Rectal smooth muscle tissue (tissue), 1 donor: ENCODE measurements at regions not wholly inside any gene's neighbourhood (a gene's known extent, or its start where the extent isn't known, plus 50 kb on each side); places are given as distances from the start of the nearest gene placed in this dataset.
"Not testable (repeated sequence)": the region's sequence is repeated elsewhere in the genome, so short reads cannot be mapped to it uniquely, and the experiment has no call there.

Source experiments
- H3K27ac ChIP-seq: one replicate; pipeline ENCODE4 v1.7.0; 2013; ENCODE audit warnings: low read depth, low read length, inconsistent platforms
- H3K27me3 ChIP-seq: one replicate; pipeline ENCODE4 v1.7.0; 2013; ENCODE audit warnings: low read length; ENCODE audit not compliant: control insufficient read depth, insufficient read depth
- H3K36me3 ChIP-seq: one replicate; pipeline ENCODE4 v1.7.0; 2013; ENCODE audit warnings: low read length; ENCODE audit not compliant: control insufficient read depth, insufficient read depth
- H3K4me1 ChIP-seq: one replicate; pipeline ENCODE4 v1.7.0; 2013; ENCODE audit warnings: low read length; ENCODE audit not compliant: control insufficient read depth, insufficient read depth
- H3K4me3 ChIP-seq: one replicate; pipeline ENCODE4 v1.7.0; 2013; ENCODE audit warnings: low read length
- H3K9ac ChIP-seq: one replicate; pipeline ENCODE4 v1.7.0; 2013; ENCODE audit warnings: low read length

DNA sequence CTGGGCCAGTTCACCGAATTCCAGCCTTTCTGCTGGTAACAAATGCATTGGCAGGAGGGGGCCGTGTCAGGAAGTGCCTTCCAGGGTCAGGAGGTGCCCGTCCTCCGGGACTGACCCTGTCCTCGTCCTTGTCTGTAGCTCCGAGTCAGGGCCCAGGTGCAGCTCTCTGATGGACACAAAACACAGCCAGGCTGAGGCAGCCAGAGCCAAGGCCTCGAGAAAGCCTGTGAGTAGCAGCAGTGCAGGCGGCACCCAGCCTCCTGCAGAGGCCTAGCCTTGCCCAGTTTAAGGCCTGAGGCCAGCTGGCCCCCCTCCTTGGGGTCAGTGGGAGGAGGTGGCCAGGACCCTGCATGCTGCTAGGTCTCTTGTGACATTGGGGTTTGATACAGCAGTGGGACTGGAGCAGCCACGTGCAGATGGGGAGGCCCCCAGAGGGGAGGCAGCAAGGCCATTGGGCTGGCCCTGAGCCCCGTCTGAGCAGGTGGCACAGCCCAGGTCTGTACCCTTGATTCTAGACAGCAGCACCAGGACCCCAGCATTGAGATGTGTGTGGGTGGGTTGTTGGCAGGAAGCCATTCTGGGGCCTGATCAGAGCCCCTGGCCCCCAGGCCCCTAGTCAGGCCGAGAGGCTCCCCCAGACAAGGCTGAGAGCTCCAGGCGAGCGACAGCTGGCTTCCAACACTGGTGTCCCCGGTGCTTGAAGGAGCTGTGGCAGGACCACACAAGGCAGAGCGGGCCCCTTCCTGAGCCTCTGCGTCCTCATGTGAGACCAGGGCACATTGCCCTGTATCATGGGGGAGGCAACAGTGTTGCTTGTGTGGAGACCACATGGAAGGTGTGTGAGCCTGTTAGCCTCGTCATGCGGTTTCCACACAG is 196.9 kb downstream of the LIPI start:
- H3K9ac ChIP-seq, H3K36me3 ChIP-seq, H3K4me1 ChIP-seq, H3K27me3 ChIP-seq, H3K27ac ChIP-seq, H3K4me3 ChIP-seq: not testable (repeated sequence)

DNA sequence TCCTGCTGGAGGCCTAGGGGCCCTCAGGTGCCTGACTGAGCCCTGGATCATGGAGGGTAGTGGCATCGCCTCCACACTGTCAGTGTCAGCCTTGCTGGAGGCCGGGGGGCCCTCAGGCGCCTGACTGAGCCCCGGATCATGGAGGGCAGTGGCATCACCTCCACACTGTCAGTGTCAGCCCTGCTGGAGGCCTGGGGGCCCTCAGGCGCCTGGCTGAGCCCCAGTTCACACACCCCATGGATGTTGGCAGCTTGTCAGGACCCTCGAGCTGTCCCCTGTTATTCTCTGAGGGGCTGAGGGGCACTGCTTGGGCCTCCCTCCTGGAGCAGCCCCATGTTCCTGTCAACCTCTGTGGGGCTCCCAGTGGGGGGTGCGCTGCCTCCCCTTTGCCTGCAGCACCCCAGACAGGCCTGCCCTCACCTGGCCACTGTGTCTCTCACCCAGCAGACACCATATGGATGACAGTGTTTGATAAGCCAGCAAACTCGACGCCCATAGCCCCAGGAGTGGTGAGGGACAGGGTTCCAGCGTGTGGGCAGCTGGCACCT is 197.6 kb downstream of the LIPI start:
- Histone ChIP-seq H3K9ac (no peak overlapping the region), H3K27me3 (no peaks in the 10 kb centered on the region), H3K27ac (no peak overlapping the region), H3K4me1 (no peaks in the 10 kb centered on the region), H3K36me3 (no peaks in the 10 kb centered on the region), H3K4me3 (no peak overlapping the region)

DNA sequence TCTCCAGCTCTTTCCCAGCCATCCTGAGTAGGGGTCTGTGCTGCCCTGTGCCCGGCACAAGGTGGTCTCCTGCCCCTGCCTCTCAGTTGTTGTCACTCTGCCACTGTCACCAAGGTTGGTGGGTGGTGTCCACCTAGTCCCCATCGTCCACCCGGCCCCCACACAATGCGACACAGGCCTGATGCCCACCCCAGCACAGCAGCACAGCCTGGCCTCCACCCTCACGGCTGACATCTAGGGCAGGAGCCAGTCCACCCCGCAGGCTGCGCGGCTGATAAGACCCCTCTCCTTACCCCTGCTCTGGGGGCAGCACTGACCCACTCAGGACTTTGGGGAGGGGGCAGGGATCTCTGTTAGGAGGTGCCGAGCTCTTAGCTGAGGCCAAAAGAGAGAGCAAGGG is 198.3 kb downstream of the LIPI start:
- Histone ChIP-seq H3K4me1 (no peaks in the 10 kb centered on the region), H3K4me3 (no peak overlapping the region), H3K27me3 (no peaks in the 10 kb centered on the region), H3K27ac (no peak overlapping the region), H3K36me3 (no peaks in the 10 kb centered on the region), H3K9ac (no peak overlapping the region)

DNA sequence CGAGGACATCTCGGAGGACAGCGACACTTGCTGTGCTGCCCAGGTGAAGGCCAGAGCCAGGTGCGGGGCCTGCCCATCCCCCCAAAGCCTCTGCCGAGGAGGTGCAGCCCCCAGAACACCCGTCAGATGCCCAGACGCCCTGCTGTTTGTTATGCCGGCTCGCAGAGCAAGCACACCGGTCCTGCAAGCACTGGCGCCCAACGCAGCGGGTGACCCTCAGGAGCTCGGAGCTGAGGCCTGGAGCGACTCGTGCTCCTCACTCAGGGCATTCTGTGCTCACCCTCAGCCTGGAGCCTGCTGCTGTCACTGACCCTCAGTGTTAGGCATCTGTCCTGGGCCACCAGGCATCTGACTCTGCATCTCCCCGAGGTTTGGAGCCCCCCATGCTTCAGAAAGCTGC is 199.0 kb downstream of the LIPI start:
- H3K27me3 ChIP-seq, H3K36me3 ChIP-seq, H3K27ac ChIP-seq, H3K9ac ChIP-seq, H3K4me3 ChIP-seq, H3K4me1 ChIP-seq: not testable (repeated sequence)

DNA sequence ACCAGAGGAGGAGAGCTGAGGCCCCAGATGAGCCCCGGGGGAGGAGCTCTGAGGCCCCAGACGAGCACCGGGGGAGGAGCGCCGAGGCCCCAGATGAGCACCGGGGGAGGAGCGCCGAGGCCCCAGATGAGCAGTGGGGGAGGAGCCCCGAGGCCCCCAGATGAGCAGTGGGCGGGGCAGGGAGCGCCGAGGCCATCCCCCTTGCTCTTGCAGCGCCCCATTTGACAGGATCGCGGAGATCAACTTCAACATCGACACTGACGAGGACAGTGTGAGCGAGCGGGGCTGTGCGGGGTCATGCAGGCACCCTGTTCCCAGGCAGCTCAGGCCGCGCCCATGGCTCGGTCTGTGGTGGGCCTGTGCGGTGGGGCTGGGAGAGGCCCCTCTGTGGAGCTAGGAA is 199.6 kb downstream of the LIPI start:
- not testable (repeated sequence) for H3K36me3 ChIP-seq, H3K27me3 ChIP-seq, H3K4me3 ChIP-seq, H3K9ac ChIP-seq, H3K27ac ChIP-seq, H3K4me1 ChIP-seq

DNA sequence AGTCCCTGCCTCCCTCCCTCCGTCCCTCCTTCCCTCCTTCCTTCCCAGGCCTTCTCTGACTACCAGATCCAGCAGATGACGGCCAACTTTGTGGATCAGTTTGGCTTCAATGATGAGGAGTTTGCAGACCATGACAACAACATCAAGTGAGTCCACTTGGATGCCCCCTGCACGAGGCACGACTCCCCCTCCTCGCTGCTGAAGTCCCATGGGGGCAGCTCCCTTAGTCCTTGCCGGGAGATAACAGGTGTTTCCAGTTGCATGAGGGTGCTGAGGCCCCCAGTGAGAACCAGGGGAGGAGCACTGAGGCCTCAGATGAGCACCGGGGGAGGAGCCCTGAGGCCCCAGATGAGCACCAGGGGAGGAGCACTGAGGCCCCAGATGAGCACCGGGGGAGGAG is 200.0 kb downstream of the LIPI start:
- Histone ChIP-seq H3K36me3 (no peaks in the 10 kb centered on the region), H3K9ac (no peak overlapping the region), H3K4me1 (no peaks in the 10 kb centered on the region), H3K27me3 (no peaks in the 10 kb centered on the region), H3K4me3 (no peak overlapping the region), H3K27ac (no peak overlapping the region)

DNA sequence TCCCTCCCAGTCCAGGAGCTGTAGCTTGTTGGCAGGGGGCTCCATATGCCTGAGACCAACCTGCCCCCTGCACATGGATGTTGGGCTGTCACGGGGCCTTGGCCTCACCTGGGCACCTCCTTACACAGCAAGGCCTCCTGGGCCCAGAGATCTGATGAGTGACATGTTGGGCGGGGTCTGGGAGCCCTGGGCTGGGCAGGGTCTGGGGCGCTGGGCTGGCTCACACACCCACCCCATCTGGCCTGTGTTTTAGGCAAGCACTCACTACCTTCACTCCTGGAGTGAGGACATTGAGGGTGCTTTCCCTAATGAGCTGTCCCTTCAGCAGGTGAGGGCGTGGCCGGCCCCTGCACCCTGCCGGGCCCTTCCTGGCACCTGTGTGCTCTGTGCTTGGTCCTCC is 200.8 kb downstream of the LIPI start:
- H3K9ac ChIP-seq, H3K4me3 ChIP-seq, H3K27me3 ChIP-seq, H3K27ac ChIP-seq, H3K4me1 ChIP-seq, H3K36me3 ChIP-seq: not testable (repeated sequence)

DNA sequence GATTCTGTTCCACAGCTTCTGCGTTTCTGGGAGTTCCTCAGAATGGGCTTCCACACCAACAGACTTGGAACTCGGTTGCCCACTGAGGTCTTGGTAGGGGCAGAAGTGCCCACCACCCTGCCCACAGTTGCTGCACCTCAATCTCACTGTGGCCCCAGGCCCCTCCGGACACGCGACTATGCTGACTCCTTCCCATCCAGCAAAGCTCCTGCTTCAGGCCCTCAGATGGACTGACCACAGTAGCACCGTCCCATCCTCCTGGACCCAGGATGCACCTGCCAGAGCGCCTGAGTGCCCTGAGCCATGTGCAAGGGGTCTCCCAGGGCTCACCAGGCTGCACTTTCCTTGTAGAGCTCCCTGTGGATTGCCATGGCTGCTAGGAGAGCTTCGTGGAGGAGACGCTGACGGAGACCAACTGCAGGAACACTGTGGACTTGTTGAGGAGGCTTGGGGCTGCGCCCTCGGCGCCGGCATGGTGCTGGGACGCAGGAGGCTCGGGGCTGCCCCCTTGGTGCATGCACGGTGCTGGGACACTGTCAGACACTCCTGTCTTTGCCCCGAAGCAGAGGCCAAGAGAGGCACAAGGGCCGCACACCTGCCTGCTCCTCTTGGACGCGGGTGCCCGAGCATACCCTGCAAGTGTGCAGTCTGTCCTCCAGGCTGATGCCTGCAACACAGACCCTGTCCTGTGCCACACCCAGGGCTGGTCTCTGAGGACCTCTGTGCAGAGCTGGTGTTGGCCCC is 201.3 kb downstream of the LIPI start:
- not testable (repeated sequence) for H3K27me3 ChIP-seq, H3K27ac ChIP-seq, H3K36me3 ChIP-seq, H3K4me1 ChIP-seq, H3K4me3 ChIP-seq, H3K9ac ChIP-seq

DNA sequence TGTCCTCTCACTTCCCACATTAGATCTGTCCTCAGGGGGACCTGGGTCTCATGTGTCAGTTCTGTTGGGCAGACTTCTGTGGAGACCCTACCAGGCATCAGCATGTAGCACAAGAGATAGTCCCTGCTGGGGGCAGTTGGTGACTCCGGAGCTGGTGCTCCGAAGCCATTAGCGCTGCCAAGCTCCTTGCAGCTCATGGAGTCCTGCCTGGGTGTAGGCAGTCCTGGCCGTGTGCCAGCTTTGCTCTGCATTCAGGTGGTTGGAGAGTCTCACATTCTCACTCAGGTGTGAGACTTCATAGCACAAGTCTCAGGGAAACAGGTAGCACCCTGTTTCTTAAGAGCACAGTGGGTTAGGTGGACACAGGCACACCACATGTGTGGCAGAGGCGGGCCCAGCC is 202.3 kb downstream of the LIPI start:
- H3K36me3 ChIP-seq, H3K27ac ChIP-seq, H3K27me3 ChIP-seq, H3K9ac ChIP-seq, H3K4me3 ChIP-seq, H3K4me1 ChIP-seq: not testable (repeated sequence)

DNA sequence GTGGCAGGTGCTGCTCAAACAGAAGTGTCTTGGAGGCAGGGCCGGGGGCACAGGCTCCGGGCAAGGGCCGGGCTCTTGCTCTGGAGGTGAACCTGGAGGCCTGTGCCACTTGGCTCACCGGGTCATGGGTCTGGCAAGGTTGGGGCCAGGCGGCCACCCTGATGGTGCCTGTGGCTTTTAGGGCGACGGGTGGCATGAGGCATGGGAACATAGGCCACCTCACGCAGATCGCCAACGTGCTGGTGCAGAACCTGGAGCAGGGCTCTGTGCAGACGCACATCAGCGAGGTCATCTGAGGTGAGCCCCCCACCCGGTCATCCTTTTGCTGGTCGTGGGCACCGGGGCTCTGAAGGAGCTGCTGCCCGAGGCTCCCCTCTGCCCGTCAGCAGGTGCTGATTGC is 202.7 kb downstream of the LIPI start:
- H3K36me3 ChIP-seq, H3K27me3 ChIP-seq, H3K9ac ChIP-seq, H3K4me3 ChIP-seq, H3K27ac ChIP-seq, H3K4me1 ChIP-seq: not testable (repeated sequence)

DNA sequence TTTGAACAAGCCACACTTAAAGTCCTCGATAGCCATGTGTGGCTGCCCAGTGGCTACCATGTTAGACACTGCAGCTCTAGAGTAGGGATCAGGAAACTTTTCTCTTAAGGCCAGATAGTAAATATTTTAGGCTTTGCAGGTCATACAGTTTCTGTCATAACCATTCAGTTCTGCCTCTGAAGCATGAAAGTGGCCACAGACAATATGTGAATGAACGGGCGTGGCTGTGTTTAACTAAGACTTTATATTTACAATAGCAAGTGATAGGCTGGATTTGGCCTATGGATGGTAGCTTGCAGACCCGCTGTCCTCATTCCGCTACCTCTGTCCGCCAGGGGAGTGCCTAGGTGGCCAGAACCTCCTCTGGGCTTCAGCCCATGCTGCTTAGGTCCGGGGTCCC is 204.6 kb downstream of the LIPI start:
- not testable (repeated sequence) for H3K27me3 ChIP-seq

DNA sequence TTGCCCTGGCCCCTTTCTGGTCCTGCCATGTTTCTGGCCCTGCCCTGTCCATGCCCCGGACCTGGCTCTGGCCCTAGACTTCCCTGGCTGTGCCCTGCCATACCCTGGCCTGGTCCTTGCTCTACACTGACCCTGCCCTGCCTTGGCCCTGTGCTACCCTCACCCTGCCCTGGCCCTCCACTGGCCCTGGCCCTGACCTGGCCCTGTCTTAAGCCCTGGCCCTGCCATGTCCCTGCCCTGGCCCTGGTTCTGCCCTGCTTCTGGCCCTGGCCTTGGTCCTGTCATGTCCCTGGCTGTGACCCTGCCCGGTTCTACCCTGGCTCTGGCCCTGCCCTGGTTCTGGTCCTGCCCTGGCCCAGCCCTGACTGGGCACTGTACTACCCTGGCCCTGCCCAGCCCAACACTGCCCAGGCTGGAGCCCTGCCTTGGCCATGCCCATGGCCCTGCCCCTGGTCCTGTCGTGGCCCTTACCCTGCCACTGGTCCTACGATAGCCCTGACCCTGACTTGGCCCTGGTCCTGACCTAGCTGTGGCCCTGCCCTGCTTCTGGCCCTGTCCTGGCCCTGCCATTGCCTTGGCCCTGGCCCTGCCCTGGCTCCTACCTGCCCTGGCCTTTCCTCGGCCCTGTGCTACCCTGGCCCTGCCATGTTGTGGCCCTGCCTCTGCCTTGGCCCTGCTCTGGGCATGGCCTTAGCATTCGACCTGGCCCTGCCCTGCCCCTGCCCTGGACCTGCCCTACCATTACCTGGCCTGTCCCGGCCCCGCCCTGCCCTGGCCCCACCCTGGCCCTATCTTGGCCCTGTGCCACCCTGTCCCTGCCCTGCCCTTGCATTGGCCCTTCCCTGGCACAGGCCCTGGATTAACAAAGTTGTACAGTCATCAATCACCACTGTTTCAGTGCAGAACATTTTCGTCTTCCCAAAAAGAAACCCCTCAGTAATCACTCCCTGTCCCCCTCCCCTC is 223.5 kb downstream of the LIPI start:
- not testable (repeated sequence) for H3K4me3 ChIP-seq, H3K4me1 ChIP-seq, H3K27me3 ChIP-seq, H3K9ac ChIP-seq, H3K27ac ChIP-seq, H3K36me3 ChIP-seq

More for the DNA sequence above, 204.6 kb downstream of the LIPI start:
- not testable (repeated sequence) for H3K9ac ChIP-seq, H3K36me3 ChIP-seq, H3K4me3 ChIP-seq, H3K27ac ChIP-seq, H3K4me1 ChIP-seq
